DND-41 (cell line): ENCODE measurements at regions not wholly inside any gene's neighbourhood (a gene's known extent, or its start where the extent isn't known, plus 50 kb on each side); places are given as distances from the start of the nearest gene placed in this dataset.

Source experiments
- CTCF ChIP-seq: IDR thresholded peaks from 2 replicates; pipeline ENCODE4 v1.5.1; 2012; ENCODE audit warnings: borderline replicate concordance, low read length, moderate library complexity, mild to moderate bottlenecking; ENCODE audit not compliant: poor library complexity, severe bottlenecking; ENCODE audit errors: extremely low read depth
- EZH2 ChIP-seq: IDR thresholded peaks from 3 replicates; pipeline ENCODE4 v1.6.1; 2012; ENCODE audit warnings: borderline replicate concordance, low read depth, mild to moderate bottlenecking, moderate library complexity, low read length, inconsistent platforms; ENCODE audit not compliant: severe bottlenecking

- no peak for TF ChIP-seq CTCF
- TF ChIP-seq EZH2: no peak
Observed at GRCh38 chr4:81896936-81897335, 425.2 kb upstream of the RASGEF1B start.
